HPDE6-E6E7 (cell line): ENCODE measurements at regions not wholly inside any gene's neighbourhood (a gene's known extent, or its start where the extent isn't known, plus 50 kb on each side); places are given as distances from the start of the nearest gene placed in this dataset.
"Not testable (repeated sequence)": the region's sequence is repeated elsewhere in the genome, so short reads cannot be mapped to it uniquely, and the experiment has no call there.

Source experiments
- DNase-seq: peaks from one replicate; pipeline ENCODE4 v3.0.0; 2011; ENCODE audit warnings: missing footprints; ENCODE audit errors: extremely low spot score

- not testable (repeated sequence) for DNase-seq
Measured at GRCh38 chr9:97248252-97248651, 59.2 kb upstream of the CCDC180 start.

- DNase-seq: no peak
Measured at GRCh38 chr9:97243606-97244005, 63.9 kb upstream of the CCDC180 start.

GRCh38 chr9:97241430-97241829 is 66.0 kb upstream of the CCDC180 start:
- DNase-seq: not testable (repeated sequence)

GRCh38 chr9:97237951-97238889 is 69.2 kb upstream of the CCDC180 start:
- DNase-seq: peak; percentile 47

GRCh38 chr9:97237311-97237786 is 70.1 kb upstream of the CCDC180 start:
- DNase-seq: no peak

- not testable (repeated sequence) for DNase-seq
Measured at GRCh38 chr9:97233009-97233400, 74.5 kb upstream of the CCDC180 start.

- not testable (repeated sequence) for DNase-seq
Measured at GRCh38 chr9:97232060-97233008, 75.1 kb upstream of the CCDC180 start.

- not testable (repeated sequence) for DNase-seq
Measured at GRCh38 chr9:97222393-97222792, 85.1 kb upstream of the CCDC180 start.

- DNase-seq: peak; percentile 15
Measured at GRCh38 chr9:97221478-97222355, 85.7 kb upstream of the CCDC180 start.

- DNase-seq: no peak
Measured at GRCh38 chr9:97220894-97221477, 86.5 kb upstream of the CCDC180 start.

- not testable (repeated sequence) for DNase-seq
Measured at GRCh38 chr9:97220396-97220795, 87.1 kb upstream of the CCDC180 start.

GRCh38 chr9:97219443-97220140 is 87.9 kb upstream of the CCDC180 start:
- DNase-seq: not testable (repeated sequence)

- DNase-seq: not testable (repeated sequence)
Measured at GRCh38 chr9:97215127-97215526, 92.3 kb upstream of the CCDC180 start.

- DNase-seq: not testable (repeated sequence)
Measured at GRCh38 chr9:97214556-97214955, 92.9 kb upstream of the CCDC180 start.

GRCh38 chr9:97199683-97200082 is 107.8 kb upstream of the CCDC180 start:
- DNase-seq: not testable (repeated sequence)

GRCh38 chr9:97193767-97194166 is 113.7 kb upstream of the CCDC180 start:
- not testable (repeated sequence) for DNase-seq

- DNase-seq: no peak
Measured at GRCh38 chr9:97188545-97188944, 118.9 kb upstream of the CCDC180 start.

- DNase-seq: not testable (repeated sequence)
Measured at GRCh38 chr9:97187706-97188105, 119.8 kb upstream of the CCDC180 start.

GRCh38 chr9:97186493-97186892 is 121.0 kb upstream of the CCDC180 start:
- no peak for DNase-seq

GRCh38 chr9:97182532-97182931 is 124.9 kb upstream of the CCDC180 start:
- DNase-seq: not testable (repeated sequence)
